T-helper 2 cell (primary cell): ENCODE measurements at regions not wholly inside any gene's neighbourhood (a gene's known extent, or its start where the extent isn't known, plus 50 kb on each side); places are given as distances from the start of the nearest gene placed in this dataset.
"Not testable (repeated sequence)": the region's sequence is repeated elsewhere in the genome, so short reads cannot be mapped to it uniquely, and the experiment has no call there.

Source experiments
- DNase-seq, 5 experiments: peaks; one replicate each; pipeline versions ENCODE4 v3.0.0 to v3.0.0-alpha.2; 2012 to 2022

DNA sequence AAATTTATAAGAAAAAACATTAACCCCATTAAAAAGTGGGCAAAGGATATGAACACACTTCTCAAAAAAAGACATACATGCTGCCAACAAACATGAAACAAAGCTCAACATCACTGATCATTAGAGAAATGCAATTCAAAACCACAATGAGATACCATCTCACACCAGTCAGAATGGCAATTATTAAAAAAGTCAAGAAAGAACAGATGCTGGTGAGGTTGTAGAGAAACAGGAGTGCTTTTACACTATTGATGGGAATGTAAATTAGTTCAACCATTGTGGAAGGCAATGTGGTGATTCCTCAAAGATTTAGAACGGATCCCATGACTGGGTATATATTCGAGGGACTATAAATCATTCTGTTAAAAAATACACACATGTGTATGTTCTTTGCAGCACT lies 1665.5 kb downstream of the BRINP3 start:
- DNase-seq = not testable (repeated sequence)

- DNase-seq = not testable (repeated sequence)
Measured at GRCh38 chr1:188812836-188813573, 1664.7 kb downstream of the BRINP3 start.

DNA sequence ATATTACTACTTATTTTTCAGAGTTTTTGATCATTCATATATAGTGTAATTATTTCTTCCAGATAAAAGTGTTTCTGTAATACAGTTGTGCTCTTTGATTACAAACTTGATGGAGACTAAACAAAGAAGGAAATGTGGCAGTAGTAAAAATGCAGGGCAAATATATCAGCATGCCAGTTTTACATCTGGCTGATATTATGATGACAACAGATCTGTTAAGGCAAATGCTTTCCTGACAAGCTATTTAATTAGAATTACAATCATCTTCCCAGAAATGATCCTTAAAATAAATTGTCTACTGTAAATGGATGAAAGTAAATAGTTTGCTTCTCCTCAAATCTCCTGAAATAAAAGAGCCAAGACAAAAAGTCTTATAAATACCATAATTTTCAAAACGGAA lies 1659.8 kb downstream of the BRINP3 start:
- no peak for DNase-seq

- no peak for DNase-seq
Measured at GRCh38 chr1:188822248-188822647, 1655.4 kb downstream of the BRINP3 start.

DNA sequence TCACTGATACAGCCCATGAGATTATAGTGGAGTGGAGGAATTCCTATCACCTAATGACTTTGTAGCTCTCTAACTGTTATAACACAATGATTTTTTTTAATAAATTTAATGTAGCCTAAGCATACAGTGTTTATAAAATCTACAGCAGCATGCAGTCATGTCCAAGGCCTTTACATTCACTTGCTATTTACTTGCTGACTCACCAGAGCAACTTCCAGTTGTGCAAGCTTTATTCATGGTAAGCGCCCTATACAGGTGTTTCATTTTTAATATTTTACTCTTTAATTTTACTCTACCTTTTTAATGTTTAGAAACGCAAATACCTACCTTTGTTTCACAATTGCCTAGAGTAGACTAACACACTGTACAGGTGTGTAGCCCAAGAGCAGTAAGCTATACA lies 1652.2 kb downstream of the BRINP3 start:
- DNase-seq = no peak

DNA sequence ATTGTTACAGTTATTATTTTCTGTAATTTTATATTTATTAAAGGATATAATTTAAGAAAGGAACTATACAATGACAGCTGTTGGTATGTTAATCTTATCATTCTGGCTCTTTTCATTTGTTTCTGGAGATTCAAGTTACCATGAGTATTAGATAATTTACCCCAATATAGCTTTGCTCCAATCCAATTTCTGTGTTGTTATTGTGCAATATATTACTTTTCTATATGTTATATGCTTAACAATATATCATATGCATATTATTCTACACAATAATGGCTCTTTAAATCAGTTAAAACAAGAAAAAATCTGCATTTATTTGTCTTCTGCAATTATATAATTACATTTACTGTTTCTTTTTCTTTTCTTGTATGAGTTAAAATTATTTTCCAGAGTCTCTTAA lies 1650.9 kb downstream of the BRINP3 start:
- DNase-seq = no peak

DNA sequence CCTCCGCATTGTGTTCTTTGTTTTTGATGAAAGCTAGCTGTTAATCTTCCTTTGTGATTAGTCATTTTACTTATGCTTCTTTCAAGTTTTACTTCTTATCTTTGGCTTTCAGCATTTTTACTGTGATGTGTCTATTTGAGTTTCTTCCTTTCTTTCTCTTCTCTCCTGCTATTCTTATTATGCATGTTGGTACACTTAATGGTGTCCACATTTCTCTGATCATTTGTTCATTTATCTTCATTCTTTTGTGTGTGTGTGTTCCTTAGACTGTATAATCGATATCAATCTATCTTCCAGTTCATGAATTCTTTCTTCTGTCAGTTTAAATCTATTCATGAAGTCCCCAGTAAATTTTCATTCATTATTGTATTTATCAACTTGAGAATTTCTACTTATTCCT lies 1650.3 kb downstream of the BRINP3 start:
- DNase-seq = no peak

DNA sequence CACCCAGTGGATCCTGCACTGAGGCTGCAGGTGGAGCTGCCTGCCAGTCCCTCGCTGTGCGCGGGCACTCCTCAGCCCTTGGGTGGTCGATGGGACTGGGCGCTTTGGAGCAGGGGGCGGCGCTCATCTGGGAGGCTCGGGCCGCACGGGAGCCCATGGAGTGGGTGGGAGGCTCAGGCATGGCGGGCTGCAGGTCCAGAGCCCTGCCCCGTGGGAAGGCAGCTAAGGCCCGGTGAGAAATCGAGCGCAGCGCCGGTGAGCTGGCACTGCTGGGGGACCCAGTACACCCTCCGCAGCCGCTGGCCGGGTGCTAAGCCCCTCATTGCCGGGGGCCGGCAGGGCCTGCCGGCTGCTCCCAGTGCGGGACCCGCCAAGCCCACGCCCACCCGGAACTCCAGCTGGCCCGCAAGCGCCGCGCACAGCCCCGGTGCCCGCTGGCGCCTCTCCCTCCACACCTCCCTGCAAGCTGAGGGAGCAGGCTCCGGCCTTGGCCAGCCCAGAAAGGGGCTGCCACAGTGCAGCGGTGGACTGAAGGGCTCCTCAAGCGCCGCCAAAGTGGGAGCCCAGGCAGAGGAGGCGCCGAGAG lies 1636.5 kb downstream of the BRINP3 start:
- DNase-seq = not testable (repeated sequence)

DNA sequence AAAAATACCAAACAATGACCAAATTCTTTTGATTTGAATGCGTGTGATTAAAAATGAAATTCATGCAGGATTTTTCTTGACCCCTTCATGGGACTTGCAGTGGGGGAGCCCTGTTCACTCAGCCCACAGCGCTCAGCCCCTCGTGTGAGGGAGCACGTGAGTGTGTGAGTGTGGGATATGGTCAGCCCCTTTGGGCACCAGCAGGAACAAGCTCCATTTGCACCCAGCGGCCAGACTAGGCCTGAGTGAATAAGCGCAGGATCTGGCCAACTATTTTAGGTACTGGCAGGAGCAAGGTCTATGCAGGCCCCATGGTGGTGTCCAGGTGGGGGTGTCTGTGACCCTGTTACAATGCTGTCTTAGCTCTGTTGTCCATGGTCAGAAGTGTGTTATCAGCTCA lies 1631.2 kb downstream of the BRINP3 start:
- no peak for DNase-seq

DNA sequence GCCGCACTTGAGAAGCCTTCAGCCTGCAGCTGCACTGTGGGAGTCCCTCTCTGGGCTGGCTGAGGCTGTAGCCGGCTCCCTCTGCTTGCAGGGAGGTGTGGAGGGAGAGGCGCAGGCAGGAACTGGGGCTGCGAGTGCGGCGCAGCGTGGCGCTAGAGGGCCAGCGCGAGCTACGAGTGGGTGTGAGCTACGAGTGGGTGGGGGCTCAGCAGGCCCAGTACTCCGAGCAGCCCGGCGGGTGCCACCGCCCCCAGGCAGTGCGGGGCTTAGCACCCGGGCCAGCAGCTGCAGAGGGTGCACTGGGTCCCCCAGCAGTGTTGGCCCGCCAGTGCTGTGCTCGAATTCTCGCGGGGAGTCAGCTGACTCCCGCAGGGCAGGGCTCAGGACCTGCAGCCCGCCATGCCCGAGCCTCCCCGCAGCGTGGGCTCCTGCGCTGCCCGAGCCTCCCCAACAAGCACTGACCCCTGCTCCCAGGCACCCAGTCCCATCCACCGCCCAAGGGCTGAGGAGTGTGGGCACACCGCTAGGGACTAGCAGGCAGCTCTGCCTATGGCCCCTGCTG lies 1620.1 kb downstream of the BRINP3 start:
- DNase-seq = no peak

DNA sequence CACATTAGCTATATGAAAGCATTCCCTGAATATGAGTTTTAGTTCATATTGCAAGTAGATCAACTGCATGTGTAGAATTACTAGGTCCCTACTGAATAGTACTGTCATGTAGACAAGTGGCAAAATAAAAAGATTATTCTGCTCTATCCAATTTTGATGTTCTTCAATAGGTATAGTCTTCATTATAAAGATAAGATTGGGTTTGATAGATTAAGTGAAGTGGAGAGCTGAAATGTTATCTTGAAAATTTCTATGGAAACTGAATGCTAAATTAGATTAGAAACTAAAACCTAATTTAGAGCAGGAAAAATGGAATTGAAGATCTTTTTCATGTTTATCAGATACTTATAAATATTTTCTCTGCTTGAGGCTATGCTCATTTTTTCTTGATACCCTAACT lies 1610.0 kb downstream of the BRINP3 start:
- no peak for DNase-seq

DNA sequence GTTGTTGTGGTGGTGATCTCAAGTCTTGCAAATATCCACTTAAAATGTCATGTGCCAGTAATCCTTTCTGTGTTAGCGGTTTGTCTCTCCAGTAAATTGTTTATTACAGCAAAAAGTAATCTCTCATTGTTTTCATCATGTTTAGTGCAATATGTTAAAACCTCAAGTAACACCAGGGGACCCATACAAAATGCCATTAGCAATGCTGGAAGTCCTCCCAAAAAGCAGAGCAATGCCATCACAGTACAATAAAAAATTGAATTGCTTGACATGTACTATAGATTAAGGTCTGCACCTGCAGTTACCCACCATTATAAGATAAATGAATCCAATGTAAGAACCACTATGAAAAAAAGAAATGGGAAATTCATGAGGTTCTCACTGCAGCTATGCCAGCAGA lies 1606.5 kb downstream of the BRINP3 start:
- no peak for DNase-seq

GRCh38 chr1:188872376-188872775 lies 1605.3 kb downstream of the BRINP3 start:
- DNase-seq = no peak

GRCh38 chr1:188877668-188878067 lies 1600.0 kb downstream of the BRINP3 start:
- DNase-seq = no peak

DNA sequence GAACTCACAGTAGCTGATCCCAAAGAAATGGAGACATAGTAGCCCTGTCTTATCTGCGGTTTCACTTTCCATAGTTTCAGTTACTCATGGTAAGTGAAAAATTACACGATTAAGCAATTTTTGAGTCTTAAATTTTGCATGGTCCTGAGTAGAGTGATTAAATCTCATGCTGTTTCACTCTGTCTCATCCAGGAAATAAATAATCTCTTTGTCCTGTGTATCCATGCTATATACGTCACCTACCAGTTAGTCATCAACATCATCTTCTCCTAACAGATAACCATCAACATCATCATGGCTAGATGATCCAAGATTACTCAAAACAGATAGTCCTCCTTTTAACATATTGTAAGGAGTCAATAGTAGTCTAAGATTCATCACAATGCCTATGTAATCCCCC lies 1589.3 kb downstream of the BRINP3 start:
- no peak for DNase-seq

GRCh38 chr1:188889166-188889565 lies 1588.5 kb downstream of the BRINP3 start:
- DNase-seq = no peak

- no peak for DNase-seq
Measured at GRCh38 chr1:188891958-188892357, 1585.7 kb downstream of the BRINP3 start.

- DNase-seq = no peak
Measured at GRCh38 chr1:188895611-188896010, 1582.1 kb downstream of the BRINP3 start.

DNA sequence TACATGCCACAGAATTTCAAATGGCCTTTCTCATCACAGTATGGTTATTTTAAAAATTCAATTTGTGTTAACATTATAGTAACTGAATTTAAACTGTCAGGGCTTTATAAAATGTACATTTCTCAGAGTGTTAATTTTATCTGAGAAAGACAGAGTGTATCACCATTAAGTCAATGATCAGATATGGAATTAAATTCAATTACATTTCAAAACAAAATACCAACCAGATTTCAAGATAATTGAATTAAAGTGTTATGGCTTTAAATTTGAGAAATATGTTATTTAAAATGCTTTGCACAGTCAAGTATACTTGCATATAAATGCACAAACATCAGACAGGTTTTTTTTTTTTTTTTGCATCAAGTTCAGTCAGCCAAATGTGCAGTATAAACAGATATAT lies 1574.4 kb downstream of the BRINP3 start:
- no peak for DNase-seq

- DNase-seq = no peak
Measured at GRCh38 chr1:188904201-188904600, 1573.5 kb downstream of the BRINP3 start.

GRCh38 chr1:188906921-188907641 lies 1570.6 kb downstream of the BRINP3 start:
- DNase-seq = no peak

DNA sequence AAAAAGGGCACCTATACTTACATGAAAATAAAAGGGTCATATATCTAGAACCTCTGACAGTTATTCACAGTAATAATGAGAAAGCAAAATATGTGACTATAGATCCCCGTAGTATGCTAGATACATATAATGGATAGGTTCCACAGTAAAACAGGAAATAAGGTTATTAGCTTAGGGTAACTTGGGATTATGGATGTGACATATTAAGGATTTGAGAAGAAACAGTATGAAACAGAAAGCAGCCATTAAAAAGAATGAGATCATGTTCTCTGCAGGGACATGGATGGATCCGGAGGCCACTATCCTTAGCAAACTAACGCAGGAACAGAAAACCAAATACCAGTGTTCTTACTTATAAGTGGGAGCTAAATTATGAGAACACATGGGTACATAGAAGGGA lies 1547.3 kb downstream of the BRINP3 start:
- DNase-seq = no peak

GRCh38 chr1:188931506-188931905 lies 1546.2 kb downstream of the BRINP3 start:
- no peak for DNase-seq
